H1 (cell line): ENCODE measurements at regions not wholly inside any gene's neighbourhood (a gene's known extent, or its start where the extent isn't known, plus 50 kb on each side); places are given as distances from the start of the nearest gene placed in this dataset.

Experiments used
- CTCF ChIA-PET: fragments of 300-600 bp; sonication (Branson Sonifier 250); formaldehyde crosslinking; loops from one replicate; lab custom pipeline; 2021; ENCODE audit not compliant: partially characterized antibody; lab: Charles Lee
- POLR2A ChIA-PET: fragments of 300-600 bp; sonication (Branson Sonifier 250); formaldehyde crosslinking; loops from one replicate; lab custom pipeline; 2021; ENCODE audit warnings: inconsistent platforms; ENCODE audit not compliant: partially characterized antibody; lab: Charles Lee
- DNase-seq, 2 experiments: peaks; one replicate each; pipeline versions ENCODE4 v3.0.0 to v3.0.0-alpha.2; 2010 to 2022; ENCODE audit warnings: low spot score in 2 of 2, low read depth in 1 of 2, mixed read lengths in 1 of 2
- FAIRE-seq: peaks from 2 replicates; lab custom pipeline; 2011; peaks lifted over from hg19 to GRCh38; lab: Jason Lieb, UNC
- H2AFZ ChIP-seq: 2 replicates; pipeline ENCODE4 v1.8.1; 2012; ENCODE audit warnings: low read length, inconsistent platforms
- H2AK5ac ChIP-seq: 2 replicates; pipeline ENCODE4 v1.6.1; 2013; ENCODE audit warnings: low read depth, low read length
- H2BK120ac ChIP-seq: replicated peaks from 2 replicates; pipeline ENCODE3; 2013; ENCODE audit warnings: low read depth, low read length, inconsistent platforms
- H2BK12ac ChIP-seq: 2 replicates; pipeline ENCODE4 v1.6.1; 2013; ENCODE audit warnings: low read depth, low read length
- H2BK15ac ChIP-seq: 2 replicates; pipeline ENCODE4 v1.6.1; 2013; ENCODE audit warnings: low read length
- H2BK20ac ChIP-seq: 2 replicates; pipeline ENCODE4 v1.6.1; 2013; ENCODE audit warnings: low read length
- H2BK5ac ChIP-seq: 2 replicates; pipeline ENCODE4 v1.6.1; 2013; ENCODE audit warnings: low read depth, low read length
- H3K14ac ChIP-seq: 2 replicates; pipeline ENCODE4 v1.6.1; 2013; ENCODE audit warnings: inconsistent platforms; ENCODE audit not compliant: insufficient read length
- H3K18ac ChIP-seq: 2 replicates; pipeline ENCODE4 v1.6.1; 2013; ENCODE audit warnings: low read length; ENCODE audit errors: extremely low read depth
- H3K23ac ChIP-seq: 2 replicates; pipeline ENCODE4 v1.6.1; 2013; ENCODE audit warnings: inconsistent platforms; ENCODE audit not compliant: insufficient read length
- H3K23me2 ChIP-seq: 2 replicates; pipeline ENCODE4 v1.6.1; 2013; ENCODE audit warnings: low read depth, low read length
- H3K27ac ChIP-seq: 2 replicates; pipeline ENCODE4 v1.6.1; 2011; ENCODE audit warnings: low read depth, low read length, inconsistent platforms
- H3K27me3 ChIP-seq, 4 experiments: replicated peaks in 1 of 4; 1 replicate in 1 of 4; 2 replicates in 3 of 4; pipeline versions ENCODE4 v1.6.1 to v1.8.1; 2011 to 2013; ENCODE audit warnings: low read length in 3 of 4, mild to moderate bottlenecking in 3 of 4, inconsistent platforms in 2 of 4, mixed read lengths in 2 of 4, moderate library complexity in 1 of 4; ENCODE audit not compliant: control insufficient read depth in 3 of 4, insufficient read depth in 3 of 4; ENCODE audit errors: extremely low read depth in 1 of 4
- H3K36me3 ChIP-seq, 4 experiments: 2 replicates each; pipeline versions ENCODE4 v1.6.1 to v1.8.1; 2011 to 2013; ENCODE audit warnings: mild to moderate bottlenecking in 4 of 4, low read length in 3 of 4, moderate library complexity in 2 of 4, control low read depth in 1 of 4, inconsistent platforms in 1 of 4; ENCODE audit not compliant: insufficient read depth in 4 of 4, control insufficient read depth in 2 of 4
- H3K4ac ChIP-seq: replicated peaks from 2 replicates; pipeline ENCODE3; 2013; ENCODE audit warnings: low read length, low read depth, mixed read lengths, inconsistent platforms; ENCODE audit not compliant: insufficient read length
- H3K4me1 ChIP-seq, 4 experiments: replicated peaks in 1 of 4; 1 replicate in 1 of 4; 2 replicates in 3 of 4; pipeline versions ENCODE4 v1.6.1 to v1.8.1; 2011 to 2013; ENCODE audit warnings: low read length in 3 of 4, inconsistent platforms in 2 of 4, mixed read lengths in 1 of 4; ENCODE audit not compliant: insufficient read depth in 4 of 4, control insufficient read depth in 3 of 4
- H3K4me2 ChIP-seq, 2 experiments: 2 replicates each; pipeline versions ENCODE4 v1.6.1 to v1.8.1; 2011 to 2013; ENCODE audit warnings: low read depth in 2 of 2, low read length in 2 of 2, control low read depth in 1 of 2, inconsistent platforms in 1 of 2, mild to moderate bottlenecking in 1 of 2; ENCODE audit not compliant: insufficient read depth in 1 of 2
- H3K4me3 ChIP-seq, 4 experiments: fragments of 200-600, 300-600 bp in 1 of 4; sonication (generic), shearing (Covaris generic), sonication (Bioruptor Twin) in 1 of 4; 2 replicates each; pipeline versions ENCODE4 v1.5.1 to v1.8.1; 2011 to 2016; ENCODE audit warnings: low read length in 4 of 4, low read depth in 3 of 4, control low read depth in 2 of 4, inconsistent platforms in 2 of 4, mild to moderate bottlenecking in 2 of 4, mixed read lengths in 1 of 4, moderate library complexity in 1 of 4; ENCODE audit not compliant: insufficient read depth in 2 of 4; ENCODE audit errors: extremely low read depth in 1 of 4
- H3K56ac ChIP-seq: replicated peaks from 2 replicates; pipeline ENCODE3; 2013; ENCODE audit warnings: low read depth, mild to moderate bottlenecking, mixed read lengths, low read length, inconsistent platforms; ENCODE audit not compliant: insufficient read length
- H3K79me1 ChIP-seq: 2 replicates; pipeline ENCODE4 v1.6.1; 2013; ENCODE audit warnings: low read depth, low read length, control low read depth
- H3K79me2 ChIP-seq, 2 experiments: 2 replicates each; pipeline versions ENCODE4 v1.6.1 to v1.8.1; 2012 to 2013; ENCODE audit warnings: low read length in 2 of 2, mild to moderate bottlenecking in 2 of 2, inconsistent platforms in 1 of 2; ENCODE audit not compliant: insufficient read depth in 2 of 2, control insufficient read depth in 1 of 2
- H3K9ac ChIP-seq, 4 experiments: replicated peaks in 1 of 4; 1 replicate in 1 of 4; 2 replicates in 3 of 4; pipeline versions ENCODE4 v1.6.1 to v1.8.1; 2011 to 2013; ENCODE audit warnings: low read depth in 3 of 4, low read length in 3 of 4, control low read depth in 2 of 4, mild to moderate bottlenecking in 2 of 4, moderate library complexity in 2 of 4, inconsistent platforms in 1 of 4; ENCODE audit errors: extremely low read depth in 1 of 4
- H3K9me3 ChIP-seq, 2 experiments: 2 replicates each; pipeline versions ENCODE4 v1.6.1 to v1.8.1; 2012 to 2013; ENCODE audit warnings: mild to moderate bottlenecking in 2 of 2, moderate library complexity in 2 of 2, control low read depth in 1 of 2, inconsistent platforms in 1 of 2, low read depth in 1 of 2, low read length in 1 of 2, mixed read lengths in 1 of 2; ENCODE audit not compliant: insufficient read depth in 2 of 2
- H4K20me1 ChIP-seq, 2 experiments: replicated peaks in 1 of 2; 2 replicates each; pipeline versions ENCODE3 to v1.8.1; 2011 to 2013; ENCODE audit warnings: inconsistent platforms in 2 of 2, low read length in 2 of 2, mild to moderate bottlenecking in 1 of 2; ENCODE audit not compliant: insufficient read depth in 2 of 2, control insufficient read depth in 1 of 2
- H4K5ac ChIP-seq: 2 replicates; pipeline ENCODE4 v1.6.1; 2013; ENCODE audit warnings: low read length, low read depth, mixed read lengths, inconsistent platforms; ENCODE audit not compliant: insufficient read length
- H4K8ac ChIP-seq: 2 replicates; pipeline ENCODE4 v1.8.0; 2013; ENCODE audit warnings: mild to moderate bottlenecking, moderate library complexity, low read length, inconsistent platforms; ENCODE audit not compliant: insufficient read depth; ENCODE audit errors: extremely low read depth
- H4K91ac ChIP-seq: replicated peaks from 2 replicates; pipeline ENCODE3; 2013; ENCODE audit warnings: low read length, mixed read lengths, inconsistent platforms; ENCODE audit not compliant: insufficient read length
- BACH1 ChIP-seq: IDR thresholded peaks from 2 replicates; pipeline ENCODE4 v1.6.1; 2012; ENCODE audit warnings: low read length, improper control_type of control experiment
- HDAC6 ChIP-seq: IDR thresholded peaks from one replicate; pipeline ENCODE4 v1.7.1; 2012; ENCODE audit warnings: low read depth, mild to moderate bottlenecking, inconsistent platforms, low read length, moderate library complexity
- RBBP5 ChIP-seq: IDR thresholded peaks from 2 replicates; pipeline ENCODE4 v1.7.1; 2012; ENCODE audit warnings: low read depth, mild to moderate bottlenecking, inconsistent platforms, low read length, moderate library complexity, borderline replicate concordance
- WGBS, 2 experiments: shearing (Covaris generic) in 1 of 2; methylation state at CpG; one replicate each; pipeline versions ENCODE4 v1.1.6 to v1.1.7; 2013 to 2015; ENCODE audit warnings: low lambda C conversion rate in 2 of 2, mixed read lengths in 2 of 2, inconsistent platforms in 1 of 2, low coverage in 1 of 2, missing lambda C conversion rate in 1 of 2; ENCODE audit not compliant: insufficient replicate concordance in 2 of 2, insufficient coverage in 1 of 2, insufficient read length in 1 of 2; ENCODE audit errors: extremely low coverage in 1 of 2, missing lambda C conversion rate in 1 of 2; 5-methylcytosine and 5-hydroxymethylcytosine counted together

DNA sequence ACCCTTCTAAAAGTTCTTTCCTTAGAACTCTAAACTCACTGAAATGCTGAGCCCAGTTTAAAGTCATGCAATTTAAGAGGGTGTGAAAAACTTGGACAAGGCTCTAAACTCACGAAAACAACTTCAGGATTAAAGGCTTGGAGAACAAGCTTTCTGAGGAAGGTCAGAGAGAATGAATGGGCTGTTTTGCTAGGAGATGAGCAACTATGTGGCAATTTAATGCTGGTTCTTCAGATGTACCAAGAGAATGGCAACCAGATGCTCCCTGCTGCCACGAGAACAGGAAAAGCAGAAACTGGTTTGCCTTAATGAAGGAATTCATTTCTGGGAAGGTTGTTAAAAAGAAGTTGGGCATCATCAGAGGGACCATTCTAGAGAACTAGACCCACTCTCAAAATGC lies 77.8 kb upstream of the PMAIP1 start:
- H4K20me1 ChIP-seq: no peaks in the 10 kb centered on the region
- no peak overlapping the region for H3K23ac ChIP-seq
- no peak overlapping the region for H2BK20ac ChIP-seq
- no peak overlapping the region for H2BK15ac ChIP-seq
- no peak overlapping the region; the same call in 1 of the 2 replicates for H2AFZ ChIP-seq
- no peak overlapping the region for H4K91ac ChIP-seq
- H3K27me3 ChIP-seq: no peaks in the 10 kb centered on the region
- H4K5ac ChIP-seq: no peak overlapping the region
- DNase-seq (no peak), FAIRE-seq (no peak)
- H3K56ac ChIP-seq: no peak overlapping the region
- TF ChIP-seq BACH1 (no peak), RBBP5 (no peak), HDAC6 (no peak)
- ChIA-PET POLR2A (interaction anchor here (0.8 to 1.4 kb wide), 2 partner anchors 78 to 192 kb away, joined by 3 to 4 read pairs; no protein-coding TSS in a partner anchor), CTCF (interaction anchor here (0.5 to 5.3 kb wide), 17 partner anchors 9 to 387 kb away, joined by 3 to 144 read pairs (median 13); partner anchors contain the start of gene CCBE1)
- no peak overlapping the region for H3K27ac ChIP-seq
- H3K79me1 ChIP-seq: no peaks in the 10 kb centered on the region
- H3K18ac ChIP-seq: no peak overlapping the region
- no peak overlapping the region for H2AK5ac ChIP-seq
- H3K79me2 ChIP-seq: no peaks in the 10 kb centered on the region
- H3K4me3 ChIP-seq: no peak overlapping the region
- H2BK5ac ChIP-seq: no peak overlapping the region
- no peak overlapping the region for H2BK12ac ChIP-seq
- no peak overlapping the region for H3K4me2 ChIP-seq
- 86% methylated on average over 2 of the region's 2 CpGs; no CpG with 5 or more reads in 1 of the 2 experiments for WGBS, 2 experiments
- no peak overlapping the region for H3K4ac ChIP-seq
- H3K23me2 ChIP-seq: no peaks in the 10 kb centered on the region
- no peaks in the 10 kb centered on the region for H3K4me1 ChIP-seq
- no peak overlapping the region for H4K8ac ChIP-seq
- no peaks in the 10 kb centered on the region for H3K36me3 ChIP-seq
- no peaks in the 10 kb centered on the region for H3K9me3 ChIP-seq
- no peak overlapping the region for H3K9ac ChIP-seq
- H2BK120ac ChIP-seq: no peak overlapping the region
- H3K14ac ChIP-seq: no peak overlapping the region
